HEK293 (cell line): ENCODE measurements at regions not wholly inside any gene's neighbourhood (a gene's known extent, or its start where the extent isn't known, plus 50 kb on each side); places are given as distances from the start of the nearest gene placed in this dataset.
A peak's percentile ranks its signal among the peaks of the same experiment; 100 is the strongest.

Experiments
- CTCF ChIA-PET: fragments of 350-600 bp; formaldehyde crosslinking; extraction: SDS; loops from one replicate; lab custom pipeline; 2021; ENCODE audit warnings: antibody characterized with exemption; lab: Yijun Ruan, JAX
- POLR2A ChIA-PET: fragments of 300-600 bp; formaldehyde crosslinking; extraction: SDS; loops from one replicate; lab custom pipeline; 2020; ENCODE audit warnings: antibody characterized with exemption, inconsistent platforms; lab: Yijun Ruan, JAX
- H3K27ac ChIP-seq: fragments of 200-500 bp; sonication (Bioruptor generic); 2 replicates; pipeline ENCODE4 v1.5.1; 2014; ENCODE audit warnings: low read depth, low read length, control low read depth, inconsistent platforms; ENCODE audit errors: extremely low read depth
- H3K36me3 ChIP-seq, 2 experiments: fragments of 200-500 bp in 1 of 2; sonication (Bioruptor generic) in 1 of 2; 1 replicate in 1 of 2; 2 replicates in 1 of 2; pipeline ENCODE4 v1.5.1; 2014 to 2017; ENCODE audit warnings: inconsistent platforms in 2 of 2, low read length in 2 of 2; ENCODE audit not compliant: control insufficient read depth in 2 of 2, insufficient read depth in 1 of 2
- H3K4me1 ChIP-seq: fragments of 200-500 bp; sonication (Bioruptor generic); 2 replicates; pipeline ENCODE4 v1.5.1; 2014; ENCODE audit warnings: mild to moderate bottlenecking, low read length, inconsistent platforms; ENCODE audit not compliant: control insufficient read depth, insufficient read depth
- H3K4me3 ChIP-seq: 2 replicates; pipeline ENCODE4 v1.5.1; 2011; ENCODE audit warnings: low read depth, mild to moderate bottlenecking, control low read depth, low read length, moderate library complexity
- H3K9me3 ChIP-seq: fragments of 200-500 bp; sonication (Bioruptor generic); 2 replicates; pipeline ENCODE4 v1.5.1; 2014; ENCODE audit warnings: low read depth, low read length, inconsistent platforms; ENCODE audit not compliant: control insufficient read depth, insufficient read depth
- AEBP2 ChIP-seq: fragments of 450-650 bp; formaldehyde crosslinking; IDR thresholded peaks from 2 replicates; pipeline ENCODE4 v1.5.1; 2016; ENCODE audit warnings: missing biosample characterization, missing genetic modification characterization, borderline replicate concordance
- GLI2 ChIP-seq: fragments of 450-650 bp; formaldehyde crosslinking; IDR thresholded peaks from 2 replicates; pipeline ENCODE4; 2017; ENCODE audit warnings: missing biosample characterization, missing genetic modification characterization, low read depth, borderline replicate concordance
- KLF10 ChIP-seq: fragments of 450-650 bp; IDR thresholded peaks from 2 replicates; pipeline ENCODE4 v1.5.1; 2018; ENCODE audit warnings: missing biosample characterization, mild to moderate bottlenecking, missing genetic modification characterization
- MEIS1 ChIP-seq: sonication (generic); formaldehyde crosslinking; IDR thresholded peaks from 2 replicates; pipeline ENCODE4 v1.8.1; 2022; ENCODE audit warnings: missing genetic modification reagents, mild to moderate bottlenecking, borderline replicate concordance
- OVOL3 ChIP-seq: fragments of 450-650 bp; formaldehyde crosslinking; IDR thresholded peaks from 2 replicates; pipeline ENCODE4 v1.5.1; 2016; ENCODE audit warnings: missing biosample characterization, missing genetic modification characterization
- PRDM4 ChIP-seq: fragments of 450-650 bp; formaldehyde crosslinking; IDR thresholded peaks from 2 replicates; pipeline ENCODE4 v1.5.1; 2017; ENCODE audit warnings: missing biosample characterization, missing genetic modification characterization
- SCRT1 ChIP-seq: fragments of 450-650 bp; formaldehyde crosslinking; IDR thresholded peaks from 2 replicates; pipeline ENCODE4 v1.5.1; 2016; ENCODE audit warnings: missing biosample characterization, missing genetic modification characterization, borderline replicate concordance
- YY2 ChIP-seq: fragments of 450-650 bp; formaldehyde crosslinking; IDR thresholded peaks from 2 replicates; pipeline ENCODE4 v1.5.1; 2016; ENCODE audit warnings: missing biosample characterization, missing genetic modification characterization
- ZFP41 ChIP-seq: fragments of 450-650 bp; formaldehyde crosslinking; IDR thresholded peaks from 2 replicates; pipeline ENCODE4 v1.5.1; 2016; ENCODE audit warnings: missing biosample characterization, missing genetic modification characterization, borderline replicate concordance
- ZNF112 ChIP-seq: fragments of 450-650 bp; formaldehyde crosslinking; IDR thresholded peaks from 2 replicates; pipeline ENCODE4 v1.5.0; 2017; ENCODE audit warnings: missing biosample characterization, missing genetic modification characterization
- ZNF114 ChIP-seq: fragments of 450-650 bp; formaldehyde crosslinking; IDR thresholded peaks from 2 replicates; pipeline ENCODE4 v1.5.0; 2017; ENCODE audit warnings: missing biosample characterization, missing genetic modification characterization
- ZNF140 ChIP-seq: fragments of 450-650 bp; formaldehyde crosslinking; IDR thresholded peaks from 2 replicates; pipeline ENCODE4 v1.5.1; 2016; ENCODE audit warnings: missing biosample characterization, missing genetic modification characterization
- ZNF221 ChIP-seq: fragments of 450-650 bp; formaldehyde crosslinking; IDR thresholded peaks from 2 replicates; pipeline ENCODE4 v1.5.1; 2017; ENCODE audit warnings: missing biosample characterization, missing genetic modification characterization, borderline replicate concordance
- ZNF280D ChIP-seq: fragments of 450-650 bp; formaldehyde crosslinking; IDR thresholded peaks from 2 replicates; pipeline ENCODE4 v1.5.1; 2016; ENCODE audit warnings: missing biosample characterization, missing genetic modification characterization
- ZNF302 ChIP-seq: fragments of 450-650 bp; formaldehyde crosslinking; IDR thresholded peaks from 2 replicates; pipeline ENCODE4 v1.5.1; 2016; ENCODE audit warnings: missing biosample characterization, missing genetic modification characterization, low read depth
- ZNF558 ChIP-seq: fragments of 450-650 bp; formaldehyde crosslinking; IDR thresholded peaks from 2 replicates; pipeline ENCODE4 v1.5.1; 2016; ENCODE audit warnings: missing biosample characterization, missing genetic modification characterization
- ZNF561 ChIP-seq: fragments of 450-650 bp; IDR thresholded peaks from 2 replicates; pipeline ENCODE4 v1.5.1; 2018; ENCODE audit warnings: missing biosample characterization, missing genetic modification characterization, borderline replicate concordance
- ZNF624 ChIP-seq: fragments of 450-650 bp; formaldehyde crosslinking; IDR thresholded peaks from 2 replicates; pipeline ENCODE4 v1.5.1; 2017; ENCODE audit warnings: missing biosample characterization, missing genetic modification characterization
- ZNF639 ChIP-seq: fragments of 450-650 bp; formaldehyde crosslinking; IDR thresholded peaks from 2 replicates; pipeline ENCODE4 v1.5.1; 2016; ENCODE audit warnings: missing biosample characterization, missing genetic modification characterization
- ZNF654 ChIP-seq: fragments of 450-650 bp; formaldehyde crosslinking; IDR thresholded peaks from 2 replicates; pipeline ENCODE4 v1.5.1; 2016; ENCODE audit warnings: low read depth, missing biosample characterization, missing genetic modification characterization
- ZNF777 ChIP-seq: fragments of 450-650 bp; formaldehyde crosslinking; IDR thresholded peaks from 2 replicates; pipeline ENCODE4 v1.5.1; 2017; ENCODE audit warnings: missing biosample characterization, missing genetic modification characterization, borderline replicate concordance

- CTCF ChIA-PET: interaction anchor here (0.6 to 1.7 kb wide), 4 partner anchors 10 to 49 kb away, joined by 3 to 5 read pairs (median 4); no protein-coding TSS in a partner anchor
- POLR2A ChIA-PET: no interaction called here
- TF ChIP-seq ZNF112 (tag by site-specific recombination) (no peak), ZNF654 (tag by site-specific recombination) (peak; percentile 12; the same call in 1 of the 2 replicates)
- H3K27ac ChIP-seq: no peak overlapping the region
- H3K9me3 ChIP-seq: no peaks in the 10 kb centered on the region
- H3K4me3 ChIP-seq: no peak overlapping the region
- no peaks in the 10 kb centered on the region for H3K36me3 ChIP-seq
- no peaks in the 10 kb centered on the region for H3K4me1 ChIP-seq
These were observed 157.5 kb upstream of the ITM2A start for GRCh38 chrX:79524642-79525041.

GRCh38 chrX:79515529-79515928 is 148.4 kb upstream of the ITM2A start:
- TF ChIP-seq ZFP41 (tag by site-specific recombination) (no peak), ZNF114 (tag by site-specific recombination) (no peak), MEIS1 (CRISPR knock-in tag) (no peak), ZNF302 (no peak), PRDM4 (tag by site-specific recombination) (no peak), GLI2 (tag by site-specific recombination) (no peak), SCRT1 (tag by site-specific recombination) (no peak), AEBP2 (tag by site-specific recombination) (no peak), ZNF561 (tag by site-specific recombination) (no peak), YY2 (tag by site-specific recombination) (no peak), ZNF140 (tag by site-specific recombination) (no peak), ZNF624 (tag by site-specific recombination) (no peak), ZNF280D (tag by site-specific recombination) (no peak), ZNF221 (tag by site-specific recombination) (no peak), KLF10 (tag by site-specific recombination) (no peak), OVOL3 (no peak), ZNF777 (tag by site-specific recombination) (no peak), ZNF639 (tag by site-specific recombination) (no peak), ZNF558 (no peak)
- POLR2A ChIA-PET: no interaction called here
- H3K27ac ChIP-seq: no peak overlapping the region
- CTCF ChIA-PET: interaction anchor here (1.8 kb wide), 1 partner anchor 42 kb away, joined by 3 read pairs; no protein-coding TSS in a partner anchor
- H3K9me3 ChIP-seq: no peaks in the 10 kb centered on the region
- no peak overlapping the region for H3K4me3 ChIP-seq
- H3K36me3 ChIP-seq: no peaks in the 10 kb centered on the region
- no peaks in the 10 kb centered on the region for H3K4me1 ChIP-seq
